ENCODE measurements at regions not wholly inside any gene's neighbourhood (a gene's known extent, or its start where the extent isn't known, plus 50 kb on each side); places are given as distances from the start of the nearest gene placed in this dataset.
"Not testable (repeated sequence)": the region's sequence is repeated elsewhere in the genome, so short reads cannot be mapped to it uniquely, and the experiment has no call there.

- H3K9me3 ChIP-seq = no peaks in the 10 kb centered on the region
- intact Hi-C loops (cut with DNase I) = no loop called here
- DNase-seq (no peak), ATAC-seq (no peak)
- no peaks in the 10 kb centered on the region for H3K4me1 ChIP-seq
- no peaks in the 10 kb centered on the region for H3K27me3 ChIP-seq
- TF ChIP-seq POLR2A (IDR thresholded peaks at IDR 0.05) = no peak
- TF ChIP-seq, protein P1, sequence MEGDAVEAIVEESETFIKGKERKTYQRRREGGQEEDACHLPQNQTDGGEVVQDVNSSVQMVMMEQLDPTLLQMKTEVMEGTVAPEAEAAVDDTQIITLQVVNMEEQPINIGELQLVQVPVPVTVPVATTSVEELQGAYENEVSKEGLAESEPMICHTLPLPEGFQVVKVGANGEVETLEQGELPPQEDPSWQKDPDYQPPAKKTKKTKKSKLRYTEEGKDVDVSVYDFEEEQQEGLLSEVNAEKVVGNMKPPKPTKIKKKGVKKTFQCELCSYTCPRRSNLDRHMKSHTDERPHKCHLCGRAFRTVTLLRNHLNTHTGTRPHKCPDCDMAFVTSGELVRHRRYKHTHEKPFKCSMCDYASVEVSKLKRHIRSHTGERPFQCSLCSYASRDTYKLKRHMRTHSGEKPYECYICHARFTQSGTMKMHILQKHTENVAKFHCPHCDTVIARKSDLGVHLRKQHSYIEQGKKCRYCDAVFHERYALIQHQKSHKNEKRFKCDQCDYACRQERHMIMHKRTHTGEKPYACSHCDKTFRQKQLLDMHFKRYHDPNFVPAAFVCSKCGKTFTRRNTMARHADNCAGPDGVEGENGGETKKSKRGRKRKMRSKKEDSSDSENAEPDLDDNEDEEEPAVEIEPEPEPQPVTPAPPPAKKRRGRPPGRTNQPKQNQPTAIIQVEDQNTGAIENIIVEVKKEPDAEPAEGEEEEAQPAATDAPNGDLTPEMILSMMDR (IDR thresholded peaks at IDR 0.05) = no peak
- H3K4me3 ChIP-seq = no peak overlapping the region
- H3K36me3 ChIP-seq (replicated peaks in 1 of 2; ENCODE audit: insufficient read depth in 1 of 2, low read depth in 2 of 2) = no peaks in the 10 kb centered on the region
- no peak overlapping the region for H3K27ac ChIP-seq
Measured at GRCh38 chr4:178198691-178199090, 756.5 kb upstream of the AGA start.

- Histone ChIP-seq H3K4me1 (no peaks in the 10 kb centered on the region), H3K27ac (no peak overlapping the region), H3K9me3 (no peaks in the 10 kb centered on the region), H3K4me3 (no peak overlapping the region), H3K36me3 (replicated peaks in 1 of 2; ENCODE audit: insufficient read depth in 1 of 2, low read depth in 2 of 2) (no peaks in the 10 kb centered on the region), H3K27me3 (no peaks in the 10 kb centered on the region)
- intact Hi-C loops (cut with DNase I) = no loop called here
- TF ChIP-seq POLR2A (IDR thresholded peaks at IDR 0.05) = no peak
- TF ChIP-seq, protein P1 (IDR thresholded peaks at IDR 0.05) = no peak
- 75 to 78% methylated on average over 1 of the region's 1 CpG for WGBS, 2 donors
- ATAC-seq (no peak), DNase-seq (no peak)
Measured at GRCh38 chr4:178202422-178202821, 760.2 kb upstream of the AGA start.

DNA sequence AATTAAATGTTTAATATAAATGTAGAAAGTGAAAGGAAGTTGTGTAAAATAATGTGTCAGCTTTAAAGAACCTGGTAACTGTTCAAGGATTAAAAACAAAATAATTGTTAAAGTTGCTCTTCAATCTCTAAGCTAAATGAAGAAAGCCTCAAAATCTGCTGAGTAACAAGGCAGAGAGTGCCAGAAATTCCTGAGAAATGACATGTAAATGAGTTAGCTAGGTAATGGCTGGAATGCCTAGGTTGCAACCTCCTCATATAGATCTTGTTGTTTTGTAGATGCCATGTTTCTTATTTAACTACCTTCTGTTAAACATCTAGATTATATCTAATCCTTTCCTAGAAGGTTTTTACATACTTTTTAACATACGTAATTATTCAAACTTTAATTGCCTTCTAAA, 763.6 kb upstream of the AGA start:
- TF ChIP-seq, protein P1 (IDR thresholded peaks at IDR 0.05) = no peak
- TF ChIP-seq POLR2A (IDR thresholded peaks at IDR 0.05) = no peak
- intact Hi-C loops (cut with DNase I) = no loop called here
- no peaks in the 10 kb centered on the region for H3K36me3 ChIP-seq (replicated peaks in 1 of 2; ENCODE audit: insufficient read depth in 1 of 2, low read depth in 2 of 2)
- ATAC-seq (no peak), DNase-seq (no peak)
- no peak overlapping the region for H3K4me3 ChIP-seq
- no peak overlapping the region for H3K27ac ChIP-seq
- H3K9me3 ChIP-seq = no peaks in the 10 kb centered on the region
- no peaks in the 10 kb centered on the region for H3K4me1 ChIP-seq
- 76 to 89% methylated on average over 1 of the region's 1 CpG for WGBS, 2 donors
- H3K27me3 ChIP-seq = no peaks in the 10 kb centered on the region

GRCh38 chr4:178215309-178215708, 773.1 kb upstream of the AGA start:
- WGBS, 2 donors = 90 to 93% methylated on average over 2 of the region's 2 CpGs
- ATAC-seq (no peak), DNase-seq (no peak)
- H3K36me3 ChIP-seq (replicated peaks in 1 of 2; ENCODE audit: insufficient read depth in 1 of 2, low read depth in 2 of 2) = no peaks in the 10 kb centered on the region
- no peaks in the 10 kb centered on the region for H3K9me3 ChIP-seq
- no peak overlapping the region for H3K27ac ChIP-seq
- intact Hi-C loops (cut with DNase I) = no loop called here
- no peak overlapping the region for H3K4me3 ChIP-seq
- no peaks in the 10 kb centered on the region for H3K4me1 ChIP-seq
- no peak for TF ChIP-seq POLR2A (IDR thresholded peaks at IDR 0.05)
- TF ChIP-seq, protein P1 (IDR thresholded peaks at IDR 0.05) = no peak
- no peaks in the 10 kb centered on the region for H3K27me3 ChIP-seq

- H3K27me3 ChIP-seq = no peaks in the 10 kb centered on the region
- no peak for DNase-seq
- no peaks in the 10 kb centered on the region for H3K4me1 ChIP-seq
- no peak overlapping the region for H3K4me3 ChIP-seq
- intact Hi-C loops (cut with DNase I) = no loop called here
- no peaks in the 10 kb centered on the region for H3K36me3 ChIP-seq (replicated peaks in 1 of 2; ENCODE audit: insufficient read depth in 1 of 2, low read depth in 2 of 2)
- 71% methylated on average over 1 of the region's 1 CpG for WGBS, 2 donors
- ATAC-seq = no peak
- no peaks in the 10 kb centered on the region for H3K9me3 ChIP-seq
- TF ChIP-seq POLR2A (IDR thresholded peaks at IDR 0.05) = no peak
- TF ChIP-seq, protein P1 (IDR thresholded peaks at IDR 0.05) = no peak
- H3K27ac ChIP-seq = no peak overlapping the region
Measured at GRCh38 chr4:178215763-178216162, 773.5 kb upstream of the AGA start.

DNA sequence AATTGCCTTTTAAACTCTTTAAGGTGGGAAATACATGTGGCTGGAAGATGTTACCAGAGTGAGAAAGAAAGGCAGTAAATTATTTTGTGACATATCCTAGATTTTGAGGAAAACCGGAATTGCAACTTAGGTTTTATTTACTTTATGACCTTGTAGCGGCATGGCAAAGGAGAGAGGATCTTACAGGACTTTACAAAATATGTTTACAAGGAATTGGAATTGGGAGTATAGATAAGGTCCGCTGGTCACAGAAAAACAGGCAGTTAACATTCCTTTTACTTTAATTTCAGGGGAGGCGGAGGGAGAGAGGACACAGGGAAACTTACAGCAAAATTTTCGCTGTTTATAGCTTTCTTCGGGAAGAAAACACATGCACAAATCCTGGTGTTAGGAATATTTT, 784.2 kb upstream of the AGA start:
- 29 to 31% methylated on average over 6 of the region's 6 CpGs for WGBS, 2 donors
- H3K9me3 ChIP-seq; DNase-seq; H3K36me3 ChIP-seq (replicated peaks in 1 of 2; ENCODE audit: insufficient read depth in 1 of 2, low read depth in 2 of 2); H3K27me3 ChIP-seq; intact Hi-C loops (cut with DNase I); H3K4me1 ChIP-seq; ATAC-seq; H3K4me3 ChIP-seq; H3K27ac ChIP-seq: not testable (repeated sequence)
